ENCODE measurements at regions not wholly inside any gene's neighbourhood (a gene's known extent, or its start where the extent isn't known, plus 50 kb on each side); places are given as distances from the start of the nearest gene placed in this dataset.

GRCh38 chr16:79751471-79752184 lies 151.1 kb upstream of the MAF start:
- H3K9me3 ChIP-seq (ENCODE audit: control insufficient read depth, low read depth, low read length) = no peaks in the 10 kb centered on the region
- no peak overlapping the region for H2BK120ac ChIP-seq (ENCODE audit: low read depth, low read length, poor library complexity, severe bottlenecking)
- H3K23ac ChIP-seq (ENCODE audit: insufficient read length, low read depth, low read length) = no peak overlapping the region
- H3K56ac ChIP-seq (ENCODE audit: insufficient read length, low read depth, low read length) = no peak overlapping the region
- H3K23me2 ChIP-seq (ENCODE audit: insufficient read length, low read depth, low read length, poor library complexity, severe bottlenecking) = no peaks in the 10 kb centered on the region
- no peaks in the 10 kb centered on the region for H3K27me3 ChIP-seq (ENCODE audit: insufficient read depth, low read length)
- no peak overlapping the region for H3K4ac ChIP-seq (ENCODE audit: low read depth, low read length)
- no peak overlapping the region for H2AFZ ChIP-seq (ENCODE audit: low read length)
- Mint-ChIP-seq H3K9me3 (peaks cover 0 to 3% of the 10 kb centered on the region in 2 experiments; a peak in 2 of 5 replicates), H3K36me3 (ENCODE audit: insufficient read depth in 1 of 3, low read depth in 3 of 3) (peaks cover 0 to 2% (median 0%) of the 10 kb centered on the region in 3 experiments; a peak in 3 of 7 replicates), H3K4me1 (peaks cover 0 to 6% of the 10 kb centered on the region in 2 experiments; a peak in 2 of 4 replicates), H3K27me3 (ENCODE audit: low read depth) (peaks cover 2% of the 10 kb centered on the region; the same call in 1 of the 2 replicates), H3K27ac (no peak overlapping the region), H3K4me3 (no peak overlapping the region)
- no peak overlapping the region for H3K9ac ChIP-seq (ENCODE audit: extremely low read depth, insufficient read length, low read length)
- no peak for DNase-seq
- no peak overlapping the region for H4K5ac ChIP-seq (ENCODE audit: insufficient read length, low read depth, low read length)
- H3K27ac ChIP-seq (ENCODE audit: insufficient read length, low read depth, low read length) = no peak overlapping the region
- H2BK15ac ChIP-seq (ENCODE audit: low read depth, low read length) = no peak overlapping the region
- no peaks in the 10 kb centered on the region for H3K4me1 ChIP-seq (ENCODE audit: insufficient read depth, low read length)
- no peaks in the 10 kb centered on the region for H4K20me1 ChIP-seq (ENCODE audit: control insufficient read depth, insufficient read depth, insufficient read length)
- H3K79me1 ChIP-seq (ENCODE audit: insufficient read depth, low read depth, low read length, poor library complexity, severe bottlenecking) = no peaks in the 10 kb centered on the region
- no peak overlapping the region for H2BK5ac ChIP-seq (ENCODE audit: insufficient read length, low read length)
- no peak overlapping the region for H3K18ac ChIP-seq (ENCODE audit: insufficient read length, low read depth, low read length)
- no peaks in the 10 kb centered on the region for H3K79me2 ChIP-seq (ENCODE audit: insufficient read depth, low read length)
- no peak overlapping the region for H3K14ac ChIP-seq (ENCODE audit: insufficient read depth, low read length)
- H2AK5ac ChIP-seq (ENCODE audit: insufficient read length, low read length) = no peak overlapping the region
- TF ChIP-seq CTCF (conservative IDR thresholded peaks at IDR 0.05) = no peak
- H3T11ph ChIP-seq (ENCODE audit: low read length) = no peak overlapping the region
- H2BK20ac ChIP-seq (ENCODE audit: low read depth, low read length, poor library complexity, severe bottlenecking) = no peak overlapping the region
- WGBS (ENCODE audit: extremely low coverage, insufficient read length, low lambda C conversion rate) = no CpG with 5 or more reads among the region's 4 CpGs
- no peak overlapping the region for H4K8ac ChIP-seq (replicated peaks; ENCODE audit: insufficient read length, low read depth, low read length)
- H4K91ac ChIP-seq (ENCODE audit: insufficient read length, low read depth, low read length) = no peak overlapping the region
- no peak overlapping the region for H2BK12ac ChIP-seq (ENCODE audit: insufficient read length, low read depth, low read length)
- H3K4me2 ChIP-seq (ENCODE audit: insufficient read depth, insufficient read length, low read length) = no peak overlapping the region

Data from H9 (cell line).